ENCODE measurements at regions not wholly inside any gene's neighbourhood (a gene's known extent, or its start where the extent isn't known, plus 50 kb on each side); places are given as distances from the start of the nearest gene placed in this dataset.

DNA sequence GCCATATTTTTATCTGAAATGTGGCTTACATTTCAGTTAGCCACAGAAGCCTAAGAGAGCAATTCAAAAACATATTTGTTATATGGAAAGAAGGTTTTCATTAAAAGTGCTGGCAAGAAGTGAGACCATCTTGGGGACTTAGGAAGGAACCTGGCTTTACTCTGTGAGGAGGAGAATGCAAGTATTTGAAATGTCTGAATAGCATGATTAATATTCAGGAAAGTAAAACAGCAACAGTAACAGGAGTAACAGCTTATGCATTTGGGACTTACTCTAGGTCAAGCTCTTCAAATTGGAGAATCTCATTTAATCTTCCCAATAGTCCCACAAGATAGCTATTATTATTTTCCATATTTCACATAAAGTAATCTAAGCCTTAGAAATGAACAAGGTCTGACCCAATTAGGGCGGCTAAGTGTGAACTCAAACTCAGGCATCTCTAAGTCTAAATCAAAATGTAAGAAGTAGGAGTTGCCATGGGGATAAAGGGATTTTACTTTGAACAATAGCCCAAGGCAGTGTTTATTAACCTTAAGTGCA lies 816.5 kb downstream of the BCKDHB start:
- DNase-seq (ENCODE audit: low read depth): no peak
- no peak overlapping the region for H3K4me3 ChIP-seq (ENCODE audit: low read depth, low read length)
- TF ChIP-seq, protein P1, sequence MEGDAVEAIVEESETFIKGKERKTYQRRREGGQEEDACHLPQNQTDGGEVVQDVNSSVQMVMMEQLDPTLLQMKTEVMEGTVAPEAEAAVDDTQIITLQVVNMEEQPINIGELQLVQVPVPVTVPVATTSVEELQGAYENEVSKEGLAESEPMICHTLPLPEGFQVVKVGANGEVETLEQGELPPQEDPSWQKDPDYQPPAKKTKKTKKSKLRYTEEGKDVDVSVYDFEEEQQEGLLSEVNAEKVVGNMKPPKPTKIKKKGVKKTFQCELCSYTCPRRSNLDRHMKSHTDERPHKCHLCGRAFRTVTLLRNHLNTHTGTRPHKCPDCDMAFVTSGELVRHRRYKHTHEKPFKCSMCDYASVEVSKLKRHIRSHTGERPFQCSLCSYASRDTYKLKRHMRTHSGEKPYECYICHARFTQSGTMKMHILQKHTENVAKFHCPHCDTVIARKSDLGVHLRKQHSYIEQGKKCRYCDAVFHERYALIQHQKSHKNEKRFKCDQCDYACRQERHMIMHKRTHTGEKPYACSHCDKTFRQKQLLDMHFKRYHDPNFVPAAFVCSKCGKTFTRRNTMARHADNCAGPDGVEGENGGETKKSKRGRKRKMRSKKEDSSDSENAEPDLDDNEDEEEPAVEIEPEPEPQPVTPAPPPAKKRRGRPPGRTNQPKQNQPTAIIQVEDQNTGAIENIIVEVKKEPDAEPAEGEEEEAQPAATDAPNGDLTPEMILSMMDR (IDR thresholded peaks at IDR 0.05; ENCODE audit: low read depth, low read length): no peak

DNA sequence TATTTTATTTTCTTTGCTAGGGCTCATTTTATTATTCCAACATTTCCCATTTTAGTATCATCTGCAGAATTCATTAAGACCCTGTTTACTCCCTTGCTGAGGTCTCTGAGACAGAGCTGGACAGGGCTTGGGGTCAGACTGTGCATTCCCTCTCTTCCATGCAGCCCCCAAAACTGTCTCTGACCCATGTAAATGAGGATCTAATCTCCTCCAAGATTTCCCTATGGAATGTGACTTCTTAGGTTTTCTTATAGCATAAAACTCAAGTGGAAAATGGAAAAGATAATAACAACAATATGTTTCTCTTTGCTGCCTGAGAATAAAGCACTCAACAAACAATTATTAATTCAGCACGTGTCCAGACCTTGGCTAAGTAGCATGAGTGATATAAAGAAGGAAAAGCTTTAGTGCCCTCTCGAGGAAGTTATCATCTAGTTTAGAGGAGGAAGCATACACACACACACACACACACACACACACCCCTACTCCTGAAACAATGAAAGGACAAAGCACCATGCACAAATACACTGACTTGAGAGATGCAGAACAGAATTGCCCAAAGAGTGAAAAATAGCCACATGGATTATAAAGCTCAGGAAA lies 815.5 kb downstream of the BCKDHB start:
- TF ChIP-seq, protein P2, sequence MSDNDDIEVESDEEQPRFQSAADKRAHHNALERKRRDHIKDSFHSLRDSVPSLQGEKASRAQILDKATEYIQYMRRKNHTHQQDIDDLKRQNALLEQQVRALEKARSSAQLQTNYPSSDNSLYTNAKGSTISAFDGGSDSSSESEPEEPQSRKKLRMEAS (IDR thresholded peaks at IDR 0.05; ENCODE audit: low read depth, low read length): no peak
- TF ChIP-seq POLR2A (IDR thresholded peaks at IDR 0.05; ENCODE audit: extremely low read depth, insufficient read length) (no peak), MYC (IDR thresholded peaks at IDR 0.05; ENCODE audit: low read depth, low read length) (no peak)
- TF ChIP-seq, protein P1 (IDR thresholded peaks at IDR 0.05; ENCODE audit: low read depth, low read length): no peak
- DNase-seq (ENCODE audit: low read depth): no peak

DNA sequence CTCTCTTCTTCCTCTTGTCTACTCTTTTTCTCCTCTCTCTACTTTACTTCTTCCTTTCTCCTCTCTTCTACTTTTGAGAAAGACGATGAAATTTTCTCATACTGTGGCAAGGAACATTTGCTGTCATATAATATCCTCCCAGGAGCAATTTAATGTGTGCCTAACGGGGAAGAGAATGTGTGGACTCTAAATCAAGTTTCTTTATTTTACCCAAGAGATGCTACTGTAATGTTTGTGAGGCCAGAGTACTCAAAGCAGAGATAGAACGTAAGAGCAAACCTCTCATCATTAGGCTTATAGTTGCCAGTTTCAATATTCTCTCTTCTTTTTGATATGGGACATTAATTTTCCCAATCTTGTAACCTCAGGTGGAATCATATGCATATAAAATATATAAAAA lies 801.4 kb downstream of the BCKDHB start:
- TF ChIP-seq, protein P2 (IDR thresholded peaks at IDR 0.05; ENCODE audit: low read depth, low read length): no peak
- TF ChIP-seq MYC (IDR thresholded peaks at IDR 0.05; ENCODE audit: low read depth, low read length) (no peak), POLR2A (IDR thresholded peaks at IDR 0.05; ENCODE audit: extremely low read depth, insufficient read length) (no peak)
- TF ChIP-seq, protein P1 (IDR thresholded peaks at IDR 0.05; ENCODE audit: low read depth, low read length): no peak
- DNase-seq (ENCODE audit: low read depth): no peak
- no peak overlapping the region for H3K4me3 ChIP-seq (ENCODE audit: low read depth, low read length)

More for the DNA sequence above, 815.5 kb downstream of the BCKDHB start:
- no peak overlapping the region for H3K4me3 ChIP-seq (ENCODE audit: low read depth, low read length)

DNA sequence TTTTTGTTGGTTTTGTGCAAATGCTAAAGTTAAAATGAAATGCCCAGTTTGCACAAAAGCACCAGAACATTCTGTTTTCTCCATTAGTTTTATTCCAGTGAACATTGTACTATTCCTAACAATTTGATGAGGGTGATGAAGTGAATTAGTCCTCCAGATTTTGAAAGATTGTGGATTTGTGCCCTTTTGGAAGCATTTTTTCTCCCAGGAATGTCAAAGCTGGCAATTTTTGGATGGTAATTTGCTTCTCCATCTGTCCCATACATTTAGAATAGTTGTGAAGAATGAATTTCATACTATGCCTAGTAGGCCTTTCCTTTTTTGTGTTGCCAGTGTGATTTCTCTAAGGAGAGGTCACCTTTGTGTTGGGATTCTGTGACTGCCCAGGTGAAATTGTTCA lies 797.2 kb downstream of the BCKDHB start:
- TF ChIP-seq, protein P2 (IDR thresholded peaks at IDR 0.05; ENCODE audit: low read depth, low read length): no peak
- TF ChIP-seq, protein P1 (IDR thresholded peaks at IDR 0.05; ENCODE audit: low read depth, low read length): no peak
- TF ChIP-seq POLR2A (IDR thresholded peaks at IDR 0.05; ENCODE audit: extremely low read depth, insufficient read length): no peak
- TF ChIP-seq MYC (IDR thresholded peaks at IDR 0.05; ENCODE audit: low read depth, low read length): no peak
- DNase-seq (ENCODE audit: low read depth): no peak
- H3K4me3 ChIP-seq (ENCODE audit: low read depth, low read length): no peak overlapping the region

DNA sequence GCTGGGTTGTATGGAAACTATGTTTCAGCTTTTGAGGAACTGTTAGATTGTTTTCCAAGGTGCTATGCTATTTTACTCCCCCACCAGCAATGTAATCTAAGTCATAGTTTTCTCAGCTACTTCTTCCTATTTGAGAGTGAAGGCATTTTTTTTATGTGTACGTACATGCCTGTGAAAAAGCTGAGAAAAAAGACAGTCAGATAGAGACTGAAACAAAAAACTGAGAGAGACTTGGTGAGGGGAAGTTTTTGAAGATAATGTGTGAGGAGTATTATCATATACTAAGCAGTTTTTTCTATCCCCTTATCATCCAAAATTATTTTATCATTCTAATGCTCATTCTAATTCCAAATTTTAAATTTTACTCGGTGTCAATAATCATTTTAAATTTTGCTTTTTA lies 780.0 kb downstream of the BCKDHB start:
- TF ChIP-seq POLR2A (IDR thresholded peaks at IDR 0.05; ENCODE audit: extremely low read depth, insufficient read length) (no peak), MYC (IDR thresholded peaks at IDR 0.05; ENCODE audit: low read depth, low read length) (no peak)
- TF ChIP-seq, protein P2 (IDR thresholded peaks at IDR 0.05; ENCODE audit: low read depth, low read length): no peak
- TF ChIP-seq, protein P1 (IDR thresholded peaks at IDR 0.05; ENCODE audit: low read depth, low read length): no peak
- no peak for DNase-seq (ENCODE audit: low read depth)
- H3K4me3 ChIP-seq (ENCODE audit: low read depth, low read length): no peak overlapping the region

DNA sequence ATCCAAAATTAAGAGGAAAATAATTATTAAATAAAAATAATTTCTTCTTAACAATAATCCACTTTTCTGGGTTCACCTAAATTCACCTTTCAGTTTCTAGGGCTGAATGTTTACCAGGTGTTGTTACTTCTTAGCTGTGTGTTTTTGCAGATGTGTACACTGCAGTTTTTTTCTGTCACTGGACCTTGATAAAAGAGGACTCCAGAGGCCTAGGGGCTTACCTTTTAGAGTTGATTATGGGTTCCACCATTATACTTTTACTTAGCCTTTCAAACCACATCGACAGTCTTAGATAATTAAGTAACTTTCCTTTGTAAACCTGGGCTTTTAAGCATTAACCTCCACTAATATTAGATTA lies 766.5 kb downstream of the BCKDHB start:
- TF ChIP-seq, protein P2 (IDR thresholded peaks at IDR 0.05; ENCODE audit: low read depth, low read length): no peak
- no peak for TF ChIP-seq POLR2A (IDR thresholded peaks at IDR 0.05; ENCODE audit: extremely low read depth, insufficient read length)
- DNase-seq (ENCODE audit: low read depth): no peak
- no peak overlapping the region for H3K4me3 ChIP-seq (ENCODE audit: low read depth, low read length)

Data from NB4 (cell line).